ENCODE measurements at regions not wholly inside any gene's neighbourhood (a gene's known extent, or its start where the extent isn't known, plus 50 kb on each side); places are given as distances from the start of the nearest gene placed in this dataset.

DNA sequence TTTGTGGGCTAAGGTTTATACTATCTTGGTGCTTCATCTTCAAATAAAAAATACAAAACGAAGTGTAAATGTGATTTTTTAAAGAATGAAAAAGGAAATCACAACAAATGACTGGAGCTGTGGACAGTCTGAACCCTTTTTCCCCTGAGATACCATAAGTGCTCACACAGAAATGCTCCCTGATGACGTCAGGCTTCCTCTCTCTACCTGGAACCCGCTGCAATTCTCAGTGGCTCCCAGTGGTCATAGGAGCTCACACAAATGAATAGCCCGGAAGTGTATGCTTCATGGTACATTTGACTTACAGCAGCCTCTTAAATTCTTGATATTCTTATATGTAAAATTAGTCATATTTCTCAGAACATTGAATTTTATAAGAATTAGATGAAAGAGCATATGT lies 249.7 kb upstream of the GYPC start:
- DNase-seq (ENCODE audit: low spot score), result no peak

- DNase-seq (ENCODE audit: low spot score), result no peak
Observed at GRCh38 chr2:126408671-126409070, 247.3 kb upstream of the GYPC start.

DNA sequence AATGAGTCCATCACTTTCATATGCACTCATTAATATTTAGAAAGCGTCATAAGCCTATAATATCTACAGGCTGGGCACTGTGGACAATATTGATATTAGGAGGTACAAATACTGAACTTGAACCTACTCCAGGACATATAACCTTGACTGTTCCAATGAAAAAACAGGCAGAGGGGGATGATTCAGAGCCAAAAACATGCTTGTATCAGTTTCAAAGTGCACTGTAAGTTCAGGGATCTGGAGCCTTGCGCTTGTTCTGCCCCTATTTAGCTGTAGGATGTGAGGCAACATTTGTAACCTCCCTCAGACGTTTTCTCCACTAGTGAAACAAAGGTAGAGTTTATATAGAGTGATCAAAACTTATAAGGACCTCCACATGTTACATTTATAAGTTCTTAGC lies 246.1 kb upstream of the GYPC start:
- DNase-seq (ENCODE audit: low spot score), result no peak

DNA sequence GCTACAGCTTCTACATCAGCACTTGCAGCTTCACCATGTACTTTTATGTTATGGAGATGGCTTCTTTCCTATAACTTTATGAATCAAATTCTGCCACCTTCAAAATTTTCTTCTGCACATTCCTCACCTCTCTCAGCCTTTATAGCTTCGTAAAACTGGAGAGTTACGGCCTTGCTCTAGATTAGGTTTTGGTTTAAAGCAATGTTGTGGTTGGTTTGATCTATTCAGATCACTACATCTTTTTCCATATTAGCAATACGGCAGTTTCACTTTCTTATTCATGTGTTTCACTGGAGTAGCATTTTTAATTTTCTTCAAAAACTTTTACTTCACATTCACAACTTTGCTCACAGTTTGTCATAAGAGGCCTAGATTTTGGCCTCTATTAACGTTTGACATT lies 242.9 kb upstream of the GYPC start:
- DNase-seq (ENCODE audit: low spot score), result no peak

GRCh38 chr2:126419403-126419802 lies 236.6 kb upstream of the GYPC start:
- no peak for DNase-seq (ENCODE audit: low spot score)

DNA sequence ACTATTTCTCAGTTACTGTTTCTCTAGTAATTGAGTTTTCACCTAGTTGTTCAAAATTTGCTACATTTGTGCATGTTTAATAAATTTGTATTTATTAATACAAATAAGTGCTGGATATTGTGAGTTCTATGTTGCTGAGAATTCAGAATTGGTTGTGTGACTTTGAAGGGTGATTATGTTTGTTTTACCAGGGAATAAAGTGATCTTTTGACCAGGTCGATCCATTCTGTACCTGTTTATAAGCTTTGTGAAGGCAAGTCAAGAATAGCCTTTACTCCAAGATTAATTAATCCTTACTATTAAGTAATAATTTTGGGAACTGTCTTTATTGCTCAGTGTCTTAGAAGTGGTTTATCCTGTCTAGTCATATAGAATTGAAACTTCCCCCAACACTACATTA lies 230.0 kb upstream of the GYPC start:
- no peak for DNase-seq (ENCODE audit: low spot score)

DNA sequence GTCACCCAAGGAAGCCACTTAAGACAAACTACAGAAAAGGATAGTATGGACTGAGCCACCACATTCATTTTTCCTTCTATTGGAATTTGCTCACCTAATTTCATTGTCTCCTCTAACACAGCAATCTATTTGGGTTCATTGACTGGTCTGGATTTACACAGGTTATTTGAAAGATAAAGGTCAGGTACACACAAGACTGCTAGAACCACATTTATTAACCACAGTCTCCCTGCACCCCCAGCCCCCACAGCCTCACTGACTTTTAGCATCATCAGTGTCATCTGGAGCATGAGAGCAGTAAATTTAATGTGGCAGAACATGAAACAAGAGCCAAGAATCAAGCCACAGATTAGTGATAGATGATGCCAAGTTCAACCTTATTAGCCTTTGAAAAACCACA lies 226.9 kb upstream of the GYPC start:
- no peak for DNase-seq (ENCODE audit: low spot score)

DNA sequence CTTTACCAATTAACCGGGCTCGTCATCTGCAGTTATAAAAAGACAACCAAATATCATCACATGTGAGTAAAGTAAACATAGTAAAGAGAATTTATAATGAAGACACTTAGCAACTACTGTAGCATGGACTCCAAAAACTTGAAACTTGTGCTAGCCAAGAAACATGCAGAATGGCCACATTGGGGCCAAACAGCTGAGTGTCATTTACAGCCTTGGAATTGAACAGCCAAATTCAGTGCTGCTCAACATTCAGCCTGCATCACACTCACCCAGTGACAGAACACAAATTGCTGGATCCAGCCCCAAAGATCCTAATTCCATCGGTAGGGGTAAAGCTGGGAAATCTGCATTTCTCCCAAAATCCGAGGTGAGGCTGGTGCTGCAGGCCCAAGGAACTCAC lies 224.8 kb upstream of the GYPC start:
- no peak for DNase-seq (ENCODE audit: low spot score)

DNA sequence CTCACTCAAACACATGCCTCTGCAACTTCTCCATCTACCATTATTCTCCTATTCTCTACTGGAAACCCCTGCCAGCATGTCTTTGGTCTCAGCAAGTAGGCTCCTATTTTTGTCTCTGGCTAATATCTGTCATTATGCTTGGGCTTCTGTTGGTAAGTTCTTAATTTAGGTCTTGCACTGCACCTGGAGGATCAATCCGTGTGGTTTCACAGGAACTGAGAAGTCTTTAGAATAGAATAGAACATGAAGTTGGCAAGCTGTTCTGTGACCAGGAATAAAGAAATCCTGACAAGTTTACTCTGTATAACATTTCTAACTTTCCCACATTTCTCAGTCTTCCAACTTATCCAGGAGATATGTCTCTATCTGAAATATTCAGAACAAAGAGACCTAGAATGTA lies 219.5 kb upstream of the GYPC start:
- no peak for DNase-seq (ENCODE audit: low spot score)

- DNase-seq (ENCODE audit: low spot score), result no peak
Observed at GRCh38 chr2:126437016-126437415, 218.9 kb upstream of the GYPC start.

- DNase-seq (ENCODE audit: low spot score), result no peak
Observed at GRCh38 chr2:126444512-126444911, 211.4 kb upstream of the GYPC start.

- no peak for DNase-seq (ENCODE audit: low spot score)
Observed at GRCh38 chr2:126446106-126446695, 209.8 kb upstream of the GYPC start.

DNA sequence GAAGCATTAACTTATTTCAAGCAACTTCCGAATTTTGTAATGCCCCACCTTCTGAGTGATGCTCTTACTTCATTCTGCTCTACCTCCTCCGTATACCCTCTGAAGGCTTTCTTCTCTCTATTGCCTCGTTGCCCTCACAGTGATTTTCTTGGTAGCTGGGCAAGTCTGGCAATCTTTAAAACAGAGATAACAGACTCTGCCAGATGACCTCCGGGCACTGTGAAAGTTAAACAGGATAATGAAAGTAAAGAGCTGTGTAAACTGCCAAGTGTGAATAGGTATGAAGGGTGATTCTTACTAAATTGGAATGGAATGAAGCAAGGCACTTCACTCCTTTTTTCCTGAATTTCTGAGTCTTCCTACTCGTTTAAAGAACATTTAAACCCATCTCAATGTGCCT lies 207.3 kb upstream of the GYPC start:
- no peak for DNase-seq (ENCODE audit: low spot score)

- no peak for DNase-seq (ENCODE audit: low spot score)
Observed at GRCh38 chr2:126449677-126450076, 206.3 kb upstream of the GYPC start.

GRCh38 chr2:126463892-126464674 lies 191.9 kb upstream of the GYPC start:
- DNase-seq (ENCODE audit: low spot score), result no peak

DNA sequence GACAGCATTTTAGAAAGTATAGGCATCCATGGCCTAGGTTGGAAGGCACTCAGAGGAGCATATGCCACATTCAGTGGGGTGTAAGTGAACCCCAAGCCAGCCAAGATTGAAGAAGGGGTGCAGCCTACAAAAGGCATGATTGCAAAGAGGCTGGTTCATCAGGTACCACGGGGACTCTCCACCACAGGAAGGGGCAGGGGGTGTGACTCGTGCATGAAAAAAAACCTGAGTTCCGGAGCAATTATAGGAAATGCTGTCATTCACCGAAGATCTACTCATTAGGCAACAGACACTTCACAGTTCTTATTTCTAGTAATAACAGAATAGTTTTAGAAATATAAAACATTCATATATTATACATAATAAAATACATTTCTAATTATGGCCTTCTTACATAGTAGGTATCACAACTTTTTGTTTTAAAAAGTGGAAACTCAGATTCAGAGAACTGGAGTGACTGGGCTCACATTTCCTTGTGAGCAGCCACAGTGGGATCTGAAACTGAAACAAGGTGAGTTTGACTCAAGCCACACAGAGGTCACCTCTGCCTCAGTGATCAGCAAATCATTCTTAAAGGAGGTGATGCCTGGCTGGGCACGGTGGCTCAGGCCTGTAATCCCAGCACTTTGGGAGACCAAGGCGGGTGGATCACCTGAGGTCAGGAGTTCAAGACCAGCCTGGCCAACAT lies 188.4 kb upstream of the GYPC start:
- DNase-seq (ENCODE audit: low spot score), result no peak

GRCh38 chr2:126475031-126475430 lies 180.9 kb upstream of the GYPC start:
- no peak for DNase-seq (ENCODE audit: low spot score)

DNA sequence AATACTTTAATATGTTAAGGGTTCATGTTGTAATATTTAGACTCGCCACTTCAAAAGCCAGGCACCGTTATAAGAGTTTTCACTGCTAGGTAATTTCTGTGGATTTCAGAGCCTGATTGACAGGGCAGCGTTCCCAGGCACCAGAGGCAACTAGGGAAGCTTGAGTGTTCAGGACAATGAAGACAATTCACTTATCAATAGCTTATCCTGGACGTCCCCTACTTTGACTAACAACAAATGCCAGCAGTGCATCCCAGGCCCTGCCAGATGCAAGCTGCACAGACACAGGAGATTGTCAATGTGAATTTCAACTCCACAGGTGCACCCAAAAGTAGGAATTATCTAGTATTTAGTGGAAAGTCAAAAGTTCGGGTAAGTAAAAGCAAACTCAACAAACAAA lies 179.3 kb upstream of the GYPC start:
- DNase-seq (ENCODE audit: low spot score), result no peak

DNA sequence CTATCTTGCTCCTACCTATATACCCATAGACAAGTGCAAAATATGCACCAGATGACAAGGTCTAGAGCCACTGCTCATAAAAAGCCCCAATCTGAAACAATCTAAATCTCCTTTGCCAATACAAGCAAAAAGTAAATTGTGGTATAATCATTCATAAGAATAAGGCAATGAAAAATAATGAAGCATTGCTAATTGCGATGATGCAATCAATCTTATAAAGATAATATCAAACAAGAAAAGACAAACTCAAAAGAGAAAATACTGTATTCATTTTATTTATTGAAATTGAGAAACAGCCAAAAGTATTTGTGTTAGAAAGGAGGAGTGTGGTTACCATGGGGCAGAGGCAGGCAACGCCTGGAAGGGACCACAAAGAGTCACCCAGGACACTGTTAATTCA lies 175.9 kb upstream of the GYPC start:
- no peak for DNase-seq (ENCODE audit: low spot score)

DNA sequence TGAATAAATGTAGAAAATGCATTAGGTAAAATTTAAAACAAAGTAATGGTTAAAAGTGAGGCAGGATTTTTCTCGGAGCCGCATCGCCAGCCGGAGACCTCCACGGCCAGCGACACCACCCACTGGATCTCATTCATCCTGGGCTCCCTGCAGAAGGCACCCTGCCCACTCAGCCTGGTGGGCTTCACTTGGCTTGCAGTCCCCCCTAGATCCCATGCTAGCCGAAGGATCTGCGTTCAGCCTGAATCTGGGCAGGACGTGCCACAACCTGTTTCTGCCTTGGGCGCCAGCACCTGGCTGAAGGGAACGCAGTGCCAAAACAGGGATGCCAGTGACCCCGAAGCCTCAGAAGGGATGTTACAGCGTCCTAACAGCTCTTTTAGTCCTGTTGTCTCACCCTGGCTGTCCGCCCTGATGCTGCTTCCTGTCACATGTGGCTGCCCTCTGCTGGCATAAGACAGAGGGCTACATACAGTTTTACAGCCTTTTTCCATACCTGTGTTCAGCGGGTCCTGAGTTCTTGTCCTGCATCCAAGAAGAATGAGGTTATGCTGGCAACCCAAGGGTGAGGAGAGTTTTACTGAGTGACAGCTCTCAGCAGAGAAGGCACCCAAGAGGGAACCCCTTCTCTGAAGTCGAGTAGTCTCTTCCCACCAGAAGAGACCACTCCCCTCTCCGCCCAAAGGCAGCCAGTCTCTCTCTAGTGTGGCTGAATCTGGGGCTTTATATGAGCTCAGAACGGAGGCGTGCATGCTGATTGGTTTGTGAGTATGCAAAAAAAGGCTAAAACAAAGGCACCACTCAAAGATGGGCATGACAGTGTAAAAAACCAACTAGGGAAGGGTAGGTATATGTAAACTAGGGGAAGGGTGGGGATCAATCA lies 173.1 kb upstream of the GYPC start:
- no peak for DNase-seq (ENCODE audit: low spot score)

- DNase-seq (ENCODE audit: low spot score), result no peak
Observed at GRCh38 chr2:126494593-126494992, 161.4 kb upstream of the GYPC start.

DNA sequence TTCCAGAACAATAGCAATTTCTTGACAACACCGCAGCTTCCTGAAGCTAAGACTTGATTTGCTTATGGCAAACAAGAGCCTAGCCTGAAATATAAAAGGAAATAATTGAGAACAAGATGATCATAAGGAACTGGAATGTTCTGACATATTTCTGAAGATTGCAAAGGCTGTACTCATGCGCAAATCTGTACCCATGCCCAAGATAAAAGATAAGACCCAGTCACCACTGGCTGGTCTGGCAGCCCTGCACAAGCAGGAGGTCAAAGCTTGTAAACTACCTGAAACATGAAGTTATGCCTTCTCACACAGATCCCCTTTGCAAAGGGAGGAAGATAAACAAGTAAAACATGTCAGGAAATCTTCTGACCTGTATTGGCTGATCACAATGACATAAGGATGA lies 160.8 kb upstream of the GYPC start:
- DNase-seq (ENCODE audit: low spot score), result no peak

- no peak for DNase-seq (ENCODE audit: low spot score)
Observed at GRCh38 chr2:126496493-126496892, 159.5 kb upstream of the GYPC start.

Measured in hematopoietic multipotent progenitor cell treated with erythropoietin and hydrocortisone succinate and interleukin-3 and kit ligand, for 15 days (in vitro differentiated cells).